ENCODE measurements at regions not wholly inside any gene's neighbourhood (a gene's known extent, or its start where the extent isn't known, plus 50 kb on each side); places are given as distances from the start of the nearest gene placed in this dataset.

- H3K4me3 Mint-ChIP-seq: no peak overlapping the region
- Histone ChIP-seq H3K4me1 (ENCODE audit: control insufficient read depth in 2 of 2, insufficient read depth in 2 of 2, low read length in 2 of 2) (no peaks in the 10 kb centered on the region), H3K27me3 (ENCODE audit: control insufficient read depth in 2 of 2, insufficient read depth in 2 of 2, low read length in 2 of 2) (no peaks in the 10 kb centered on the region), H3K27ac (ENCODE audit: low read depth, low read length) (no peak overlapping the region), H3K9me3 (ENCODE audit: control insufficient read depth in 2 of 3, low read length in 3 of 3) (no peaks in the 10 kb centered on the region), H3K4me3 (ENCODE audit: low read length) (no peak overlapping the region), H3K36me3 (ENCODE audit: control insufficient read depth in 2 of 3, insufficient read depth in 3 of 3, low read length in 3 of 3) (no peaks in the 10 kb centered on the region)
- H3K27me3 Mint-ChIP-seq: peaks cover 27 to 55% (median 42%) of the 10 kb centered on the region in 5 donors
- DNase-seq: no peak
- no peak overlapping the region for H3K27ac Mint-ChIP-seq
- ChIA-PET CTCF (no interaction called here), POLR2A (no interaction called here)
- no peak for ATAC-seq
- peaks cover 0 to 3% (median 0%) of the 10 kb centered on the region in 11 donors for H3K9me3 Mint-ChIP-seq
- intact Hi-C loops (cut with micrococcal nuclease): no loop called here
- no peaks in the 10 kb centered on the region for H3K36me3 Mint-ChIP-seq
- peaks cover 0 to 4% (median 0%) of the 10 kb centered on the region in 7 donors for H3K4me1 Mint-ChIP-seq
Observed at GRCh38 chr5:68534131-68534940, 318.8 kb downstream of the PIK3R1 start.

GRCh38 chr5:68534956-68535520 is 319.5 kb downstream of the PIK3R1 start:
- Mint-ChIP-seq H3K27me3 (peaks cover 33 to 58% (median 47%) of the 10 kb centered on the region in 5 donors), H3K9me3 (peaks cover 0 to 3% (median 0%) of the 10 kb centered on the region in 11 donors), H3K27ac (no peak overlapping the region), H3K4me1 (peaks cover 0 to 4% (median 0%) of the 10 kb centered on the region in 7 donors), H3K36me3 (no peaks in the 10 kb centered on the region), H3K4me3 (no peak overlapping the region)
- DNase-seq (no peak), ATAC-seq (no peak)
- Histone ChIP-seq H3K27ac (ENCODE audit: low read depth, low read length) (no peak overlapping the region), H3K9me3 (ENCODE audit: control insufficient read depth in 2 of 3, low read length in 3 of 3) (no peaks in the 10 kb centered on the region), H3K36me3 (ENCODE audit: control insufficient read depth in 2 of 3, insufficient read depth in 3 of 3, low read length in 3 of 3) (no peaks in the 10 kb centered on the region), H3K27me3 (ENCODE audit: control insufficient read depth in 2 of 2, insufficient read depth in 2 of 2, low read length in 2 of 2) (no peaks in the 10 kb centered on the region), H3K4me1 (ENCODE audit: control insufficient read depth in 2 of 2, insufficient read depth in 2 of 2, low read length in 2 of 2) (no peaks in the 10 kb centered on the region), H3K4me3 (ENCODE audit: low read length) (no peak overlapping the region)
- ChIA-PET POLR2A (no interaction called here), CTCF (no interaction called here)
- intact Hi-C loops (cut with micrococcal nuclease): no loop called here

GRCh38 chr5:68538814-68539420 is 323.4 kb downstream of the PIK3R1 start:
- no peaks in the 10 kb centered on the region for H3K36me3 ChIP-seq (ENCODE audit: control insufficient read depth in 2 of 3, insufficient read depth in 3 of 3, low read length in 3 of 3)
- ATAC-seq (no peak), DNase-seq (no peak)
- Mint-ChIP-seq H3K4me1 (peaks cover 0 to 9% (median 2%) of the 10 kb centered on the region in 7 donors), H3K27me3 (peaks cover 35 to 56% (median 49%) of the 10 kb centered on the region in 5 donors), H3K4me3 (no peak overlapping the region), H3K9me3 (no peaks in the 10 kb centered on the region), H3K36me3 (no peaks in the 10 kb centered on the region), H3K27ac (no peak overlapping the region)
- H3K9me3 ChIP-seq (ENCODE audit: control insufficient read depth in 2 of 3, low read length in 3 of 3): no peaks in the 10 kb centered on the region
- POLR2A ChIA-PET: no interaction called here
- intact Hi-C loops (cut with micrococcal nuclease): no loop called here
- no peak overlapping the region for H3K27ac ChIP-seq (ENCODE audit: low read depth, low read length)
- no peak overlapping the region for H3K4me3 ChIP-seq (ENCODE audit: low read length)
- H3K4me1 ChIP-seq (ENCODE audit: control insufficient read depth in 2 of 2, insufficient read depth in 2 of 2, low read length in 2 of 2): no peaks in the 10 kb centered on the region
- H3K27me3 ChIP-seq (ENCODE audit: control insufficient read depth in 2 of 2, insufficient read depth in 2 of 2, low read length in 2 of 2): peaks cover 0 to 7% of the 10 kb centered on the region in 2 donors
- CTCF ChIA-PET: no interaction called here

GRCh38 chr5:68540798-68541590 is 325.4 kb downstream of the PIK3R1 start:
- CTCF ChIA-PET: no interaction called here

DNA sequence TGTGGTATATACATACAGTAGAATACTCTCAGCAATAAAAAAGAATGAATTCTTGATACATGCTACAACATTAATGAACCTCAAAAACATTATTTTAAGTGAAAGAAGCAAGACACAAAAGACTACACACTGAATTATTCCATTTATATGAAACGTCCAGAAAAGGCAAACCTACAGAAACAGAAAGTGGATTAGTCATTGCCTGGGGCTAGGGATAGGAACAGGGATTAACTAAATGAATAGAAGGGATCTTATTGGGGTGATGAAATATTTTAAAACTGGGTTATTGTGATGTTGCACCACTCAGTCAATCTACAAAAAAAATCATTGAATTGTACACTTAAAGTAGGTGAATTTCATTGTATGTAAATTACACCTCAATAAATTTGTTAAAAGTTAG is 326.7 kb downstream of the PIK3R1 start:
- intact Hi-C loops (cut with micrococcal nuclease): loop anchor here in 1 of 2 donors (5.0 kb wide), 1 partner anchor 80 kb away; no protein-coding TSS in a partner anchor
- H3K36me3 Mint-ChIP-seq: no peaks in the 10 kb centered on the region

More at GRCh38 chr5:68540798-68541590, 325.4 kb downstream of the PIK3R1 start:
- no peaks in the 10 kb centered on the region for H3K36me3 Mint-ChIP-seq
- peaks cover 0 to 2% (median 0%) of the 10 kb centered on the region in 11 donors for H3K9me3 Mint-ChIP-seq
- no peak overlapping the region for H3K27ac Mint-ChIP-seq
- no peak overlapping the region for H3K4me3 Mint-ChIP-seq
- H3K4me1 Mint-ChIP-seq: peaks cover 0 to 9% (median 2%) of the 10 kb centered on the region in 7 donors
- H3K27ac ChIP-seq (ENCODE audit: low read depth, low read length): no peak overlapping the region
- no peak for ATAC-seq
- no peaks in the 10 kb centered on the region for H3K9me3 ChIP-seq (ENCODE audit: control insufficient read depth in 2 of 3, low read length in 3 of 3)
- intact Hi-C loops (cut with micrococcal nuclease): loop anchor here in 1 of 2 donors (5.0 kb wide), 1 partner anchor 79 kb away; no protein-coding TSS in a partner anchor
- POLR2A ChIA-PET: no interaction called here
- DNase-seq: no peak
- no peaks in the 10 kb centered on the region for H3K36me3 ChIP-seq (ENCODE audit: control insufficient read depth in 2 of 3, insufficient read depth in 3 of 3, low read length in 3 of 3)
- no peak overlapping the region for H3K4me3 ChIP-seq (ENCODE audit: low read length)
- H3K27me3 Mint-ChIP-seq: peaks cover 18 to 48% (median 36%) of the 10 kb centered on the region in 5 donors
- H3K27me3 ChIP-seq (ENCODE audit: control insufficient read depth in 2 of 2, insufficient read depth in 2 of 2, low read length in 2 of 2): peaks cover 0 to 7% of the 10 kb centered on the region in 2 donors
- no peaks in the 10 kb centered on the region for H3K4me1 ChIP-seq (ENCODE audit: control insufficient read depth in 2 of 2, insufficient read depth in 2 of 2, low read length in 2 of 2)

GRCh38 chr5:68543212-68543611 is 327.7 kb downstream of the PIK3R1 start:
- ATAC-seq (no peak), DNase-seq (no peak)
- Histone ChIP-seq H3K4me1 (ENCODE audit: control insufficient read depth in 2 of 2, insufficient read depth in 2 of 2, low read length in 2 of 2) (no peaks in the 10 kb centered on the region), H3K27ac (ENCODE audit: low read depth, low read length) (no peak overlapping the region), H3K27me3 (ENCODE audit: control insufficient read depth in 2 of 2, insufficient read depth in 2 of 2, low read length in 2 of 2) (peaks cover 0 to 7% of the 10 kb centered on the region in 2 donors), H3K9me3 (ENCODE audit: control insufficient read depth in 2 of 3, low read length in 3 of 3) (no peaks in the 10 kb centered on the region), H3K4me3 (ENCODE audit: low read length) (no peak overlapping the region), H3K36me3 (ENCODE audit: control insufficient read depth in 2 of 3, insufficient read depth in 3 of 3, low read length in 3 of 3) (no peaks in the 10 kb centered on the region)
- H3K4me3 Mint-ChIP-seq: peak overlapping the region in 1 of 10 donors; percentile 5
- no peak overlapping the region for H3K27ac Mint-ChIP-seq
- ChIA-PET CTCF (no interaction called here), POLR2A (no interaction called here)
- intact Hi-C loops (cut with micrococcal nuclease): loop anchor here in 1 of 2 donors (5.0 kb wide), 1 partner anchor 81 kb away; no protein-coding TSS in a partner anchor
- peaks cover 0 to 2% (median 0%) of the 10 kb centered on the region in 11 donors for H3K9me3 Mint-ChIP-seq
- H3K36me3 Mint-ChIP-seq: no peaks in the 10 kb centered on the region
- peaks cover 0 to 9% (median 2%) of the 10 kb centered on the region in 7 donors for H3K4me1 Mint-ChIP-seq
- peaks cover 18 to 41% (median 30%) of the 10 kb centered on the region in 5 donors for H3K27me3 Mint-ChIP-seq

More for the DNA sequence above, 326.7 kb downstream of the PIK3R1 start:
- Mint-ChIP-seq H3K9me3 (peaks cover 0 to 2% (median 0%) of the 10 kb centered on the region in 11 donors), H3K4me3 (no peak overlapping the region), H3K27me3 (peaks cover 18 to 45% (median 36%) of the 10 kb centered on the region in 5 donors), H3K4me1 (peaks cover 0 to 9% (median 2%) of the 10 kb centered on the region in 7 donors), H3K27ac (no peak overlapping the region)
- H3K9me3 ChIP-seq (ENCODE audit: control insufficient read depth in 2 of 3, low read length in 3 of 3): no peaks in the 10 kb centered on the region
- H3K4me3 ChIP-seq (ENCODE audit: low read length): no peak overlapping the region
- DNase-seq (no peak), ATAC-seq (no peak)
- CTCF ChIA-PET: no interaction called here
- peaks cover 0 to 7% of the 10 kb centered on the region in 2 donors for H3K27me3 ChIP-seq (ENCODE audit: control insufficient read depth in 2 of 2, insufficient read depth in 2 of 2, low read length in 2 of 2)
- no peaks in the 10 kb centered on the region for H3K4me1 ChIP-seq (ENCODE audit: control insufficient read depth in 2 of 2, insufficient read depth in 2 of 2, low read length in 2 of 2)
- POLR2A ChIA-PET: no interaction called here
- no peaks in the 10 kb centered on the region for H3K36me3 ChIP-seq (ENCODE audit: control insufficient read depth in 2 of 3, insufficient read depth in 3 of 3, low read length in 3 of 3)
- no peak overlapping the region for H3K27ac ChIP-seq (ENCODE audit: low read depth, low read length)

All from naive thymus-derived CD4-positive, alpha-beta T cell (primary cell).